Activated B cell treated with CpG ODN at 0.5 μM for 24 hours (primary cell): ENCODE measurements at regions not wholly inside any gene's neighbourhood (a gene's known extent, or its start where the extent isn't known, plus 50 kb on each side); places are given as distances from the start of the nearest gene placed in this dataset.

Experiments used
- ATAC-seq: fragments of 200-7000 bp; cut with Tn5 transposase; one replicate; pipeline ENCODE4 v1.10.0; 2021; ENCODE audit warnings: low read depth, mild to moderate bottlenecking, moderate library complexity
- CTCF ChIA-PET: fragments of 350-600 bp; sonication (Branson Sonifier 250); formaldehyde crosslinking; loops from one replicate; lab custom pipeline; 2021; ENCODE audit warnings: antibody characterized with exemption; lab: Charles Lee
- POLR2A ChIA-PET: fragments of 350-600 bp; sonication (Branson Sonifier 250); formaldehyde crosslinking; loops from one replicate; lab custom pipeline; 2021; ENCODE audit warnings: antibody characterized with exemption; lab: Charles Lee
- DNase-seq: peaks from one replicate; pipeline ENCODE4 v3.0.0; 2022
- H3K27ac Mint-ChIP-seq: one replicate; pipeline ENCODE4 v1.8.0; 2020; ENCODE audit warnings: mixed read lengths
- H3K27me3 Mint-ChIP-seq: one replicate; pipeline ENCODE4 v1.8.0; 2021; ENCODE audit warnings: mixed read lengths
- H3K36me3 Mint-ChIP-seq: one replicate; pipeline ENCODE4 v1.8.0; 2021; ENCODE audit warnings: low read depth, mixed read lengths
- H3K4me1 Mint-ChIP-seq: one replicate; pipeline ENCODE4 v1.8.0; 2021; ENCODE audit warnings: mixed read lengths
- H3K4me3 Mint-ChIP-seq: one replicate; pipeline ENCODE4 v1.8.0; 2020; ENCODE audit warnings: mild to moderate bottlenecking, mixed read lengths
- H3K9me3 Mint-ChIP-seq: one replicate; pipeline ENCODE4 v1.8.0; 2020; ENCODE audit warnings: mixed read lengths
- intact Hi-C: fragments of 100-400 bp; cut with micrococcal nuclease; formaldehyde crosslinking; loops from one replicate; pipeline ENCODE4 v1.15.1; 2024
- TF ChIP-seq, protein P1 (sequence below): fragments of 200-600 bp; IDR thresholded peaks from one replicate; pipeline ENCODE4 v1.8.0; 2022; ENCODE audit warnings: antibody characterized with exemption, mild to moderate bottlenecking

DNA sequence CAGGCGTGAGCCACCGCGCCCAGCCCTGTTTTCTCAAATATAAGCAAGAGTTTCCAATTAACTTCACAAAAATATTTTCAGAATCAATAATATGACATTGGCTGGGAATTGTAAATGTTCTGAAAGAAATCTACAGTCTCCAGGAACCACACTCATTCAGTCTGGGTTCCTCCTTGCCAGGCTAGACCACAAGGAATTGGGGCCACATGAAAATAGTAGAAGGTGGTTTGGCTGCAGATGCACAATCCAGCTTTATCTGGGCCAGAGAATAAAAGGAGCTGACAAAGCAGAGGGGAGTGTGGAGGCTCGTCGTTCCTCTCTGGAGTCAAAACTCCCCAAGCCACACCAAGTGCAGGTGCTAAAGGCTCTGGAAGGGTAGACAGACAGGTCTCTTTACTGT lies 92.0 kb upstream of the OSMR start:
- H3K27me3 Mint-ChIP-seq = no peaks in the 10 kb centered on the region
- no peak overlapping the region for H3K27ac Mint-ChIP-seq
- TF ChIP-seq, protein P1, sequence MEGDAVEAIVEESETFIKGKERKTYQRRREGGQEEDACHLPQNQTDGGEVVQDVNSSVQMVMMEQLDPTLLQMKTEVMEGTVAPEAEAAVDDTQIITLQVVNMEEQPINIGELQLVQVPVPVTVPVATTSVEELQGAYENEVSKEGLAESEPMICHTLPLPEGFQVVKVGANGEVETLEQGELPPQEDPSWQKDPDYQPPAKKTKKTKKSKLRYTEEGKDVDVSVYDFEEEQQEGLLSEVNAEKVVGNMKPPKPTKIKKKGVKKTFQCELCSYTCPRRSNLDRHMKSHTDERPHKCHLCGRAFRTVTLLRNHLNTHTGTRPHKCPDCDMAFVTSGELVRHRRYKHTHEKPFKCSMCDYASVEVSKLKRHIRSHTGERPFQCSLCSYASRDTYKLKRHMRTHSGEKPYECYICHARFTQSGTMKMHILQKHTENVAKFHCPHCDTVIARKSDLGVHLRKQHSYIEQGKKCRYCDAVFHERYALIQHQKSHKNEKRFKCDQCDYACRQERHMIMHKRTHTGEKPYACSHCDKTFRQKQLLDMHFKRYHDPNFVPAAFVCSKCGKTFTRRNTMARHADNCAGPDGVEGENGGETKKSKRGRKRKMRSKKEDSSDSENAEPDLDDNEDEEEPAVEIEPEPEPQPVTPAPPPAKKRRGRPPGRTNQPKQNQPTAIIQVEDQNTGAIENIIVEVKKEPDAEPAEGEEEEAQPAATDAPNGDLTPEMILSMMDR = no peak
- H3K4me1 Mint-ChIP-seq = no peaks in the 10 kb centered on the region
- intact Hi-C loops = no loop called here
- ChIA-PET POLR2A (no interaction called here), CTCF (no interaction called here)
- no peaks in the 10 kb centered on the region for H3K36me3 Mint-ChIP-seq
- H3K4me3 Mint-ChIP-seq = no peak overlapping the region
- no peaks in the 10 kb centered on the region for H3K9me3 Mint-ChIP-seq
- DNase-seq (no peak), ATAC-seq (no peak)

- ChIA-PET POLR2A (no interaction called here), CTCF (no interaction called here)
- Mint-ChIP-seq H3K4me1 (no peaks in the 10 kb centered on the region), H3K9me3 (no peaks in the 10 kb centered on the region), H3K27me3 (peaks cover 2% of the 10 kb centered on the region), H3K36me3 (no peaks in the 10 kb centered on the region), H3K4me3 (no peak overlapping the region), H3K27ac (no peak overlapping the region)
- intact Hi-C loops = no loop called here
- DNase-seq (no peak), ATAC-seq (no peak)
- TF ChIP-seq, protein P1 = no peak
Measured at GRCh38 chr5:38755181-38755580, 90.6 kb upstream of the OSMR start.

DNA sequence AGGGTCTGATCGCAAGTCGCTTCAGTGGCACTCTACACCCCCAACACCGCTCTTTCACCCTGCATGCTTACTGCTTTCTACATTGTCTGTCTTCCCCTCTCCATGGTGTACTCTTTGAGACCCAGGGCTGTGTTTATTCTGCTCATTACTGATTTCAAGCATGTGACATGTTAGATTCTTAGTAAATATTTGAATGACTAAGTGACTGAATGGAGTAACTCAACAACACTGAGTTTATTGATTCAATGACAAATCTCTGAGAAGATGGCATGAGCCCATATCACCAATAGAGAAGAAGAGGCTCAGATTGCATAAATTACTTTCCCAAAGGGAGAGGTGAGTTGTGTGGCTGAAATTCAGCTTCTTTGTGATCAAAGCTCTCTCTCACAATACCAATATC lies 89.7 kb upstream of the OSMR start:
- CTCF ChIA-PET = no interaction called here
- Mint-ChIP-seq H3K4me3 (no peak overlapping the region), H3K9me3 (no peaks in the 10 kb centered on the region), H3K27ac (no peak overlapping the region), H3K4me1 (no peaks in the 10 kb centered on the region), H3K27me3 (peaks cover 2% of the 10 kb centered on the region), H3K36me3 (no peaks in the 10 kb centered on the region)
- intact Hi-C loops = no loop called here
- POLR2A ChIA-PET = no interaction called here
- no peak for ATAC-seq
- no peak for DNase-seq
- TF ChIP-seq, protein P1 = no peak

- intact Hi-C loops = no loop called here
- ChIA-PET CTCF (no interaction called here), POLR2A (no interaction called here)
- Mint-ChIP-seq H3K4me3 (no peak overlapping the region), H3K27me3 (peaks cover 2% of the 10 kb centered on the region), H3K4me1 (no peaks in the 10 kb centered on the region), H3K36me3 (no peaks in the 10 kb centered on the region), H3K27ac (no peak overlapping the region), H3K9me3 (no peaks in the 10 kb centered on the region)
- TF ChIP-seq, protein P1 = no peak
- ATAC-seq (no peak), DNase-seq (no peak)
Measured at GRCh38 chr5:38757451-38758245, 88.2 kb upstream of the OSMR start.

- DNase-seq (no peak), ATAC-seq (no peak)
- Mint-ChIP-seq H3K36me3 (no peaks in the 10 kb centered on the region), H3K4me3 (no peak overlapping the region), H3K4me1 (no peaks in the 10 kb centered on the region), H3K9me3 (no peaks in the 10 kb centered on the region), H3K27ac (no peak overlapping the region), H3K27me3 (peaks cover 4% of the 10 kb centered on the region)
- TF ChIP-seq, protein P1 = no peak
- ChIA-PET POLR2A (no interaction called here), CTCF (no interaction called here)
- intact Hi-C loops = no loop called here
Measured at GRCh38 chr5:38758774-38759600, 86.8 kb upstream of the OSMR start.
